CD14-positive monocyte (primary cell): ENCODE measurements at regions not wholly inside any gene's neighbourhood (a gene's known extent, or its start where the extent isn't known, plus 50 kb on each side); places are given as distances from the start of the nearest gene placed in this dataset.

Experiments
- DNase-seq, 3 donors: peaks; one replicate each; pipeline ENCODE4 v3.0.0-alpha.2; 2011 to 2022
- H2AFZ ChIP-seq: 2 replicates; pipeline ENCODE4 v1.6.0; 2012; ENCODE audit warnings: mild to moderate bottlenecking, low read depth, low read length, inconsistent platforms; ENCODE audit not compliant: insufficient read depth, poor library complexity, severe bottlenecking
- H3K27ac ChIP-seq, 2 donors: 1 replicate in 1 of 2; 2 replicates in 1 of 2; pipeline ENCODE4 v1.5.1; 2012 to 2013; ENCODE audit warnings: low read length in 2 of 2, control low read depth in 1 of 2, inconsistent platforms in 1 of 2, low read depth in 1 of 2, mild to moderate bottlenecking in 1 of 2
- H3K27me3 ChIP-seq, 2 donors: one replicate each; pipeline versions ENCODE4 v1.6.0 to v1.6.1; 2011 to 2013; ENCODE audit warnings: low read length in 2 of 2; ENCODE audit not compliant: control insufficient read depth in 2 of 2, insufficient read depth in 2 of 2
- H3K36me3 ChIP-seq, 2 donors: replicated peaks in 1 of 2; 1 replicate in 1 of 2; 2 replicates in 1 of 2; pipeline versions ENCODE4 v1.5.1 to v1.6.1; 2012 to 2013; ENCODE audit warnings: low read length in 2 of 2, control low read depth in 1 of 2, inconsistent platforms in 1 of 2, mild to moderate bottlenecking in 1 of 2; ENCODE audit not compliant: insufficient read depth in 2 of 2, control insufficient read depth in 1 of 2
- H3K4me1 ChIP-seq, 2 donors: 1 replicate in 1 of 2; 2 replicates in 1 of 2; pipeline versions ENCODE4 v1.5.1 to v1.6.1; 2012 to 2013; ENCODE audit warnings: low read length in 2 of 2, control low read depth in 1 of 2, inconsistent platforms in 1 of 2, mild to moderate bottlenecking in 1 of 2, moderate library complexity in 1 of 2; ENCODE audit not compliant: insufficient read depth in 2 of 2, control insufficient read depth in 1 of 2
- H3K4me2 ChIP-seq: replicated peaks from 2 replicates; pipeline ENCODE3; 2012; ENCODE audit warnings: low read length, moderate library complexity, mild to moderate bottlenecking; ENCODE audit not compliant: poor library complexity, severe bottlenecking; ENCODE audit errors: extremely low read depth
- H3K4me3 ChIP-seq, 3 experiments: fragments of 200-600 bp in 1 of 3; sonication (generic) in 1 of 3; replicated peaks in 1 of 3; 1 replicate in 2 of 3; 2 replicates in 1 of 3; pipeline ENCODE4 v1.5.1; 2011 to 2013; ENCODE audit warnings: low read length in 3 of 3, mild to moderate bottlenecking in 3 of 3, control low read depth in 2 of 3, low read depth in 2 of 3, inconsistent platforms in 1 of 3, moderate library complexity in 1 of 3
- H3K79me2 ChIP-seq: 2 replicates; pipeline ENCODE4 v1.6.0; 2012; ENCODE audit warnings: mild to moderate bottlenecking, control low read depth, inconsistent platforms, low read length, moderate library complexity; ENCODE audit not compliant: insufficient read depth
- H3K9ac ChIP-seq: 2 replicates; pipeline ENCODE4 v1.6.0; 2017; ENCODE audit warnings: low read length, mild to moderate bottlenecking; ENCODE audit not compliant: insufficient read depth, poor library complexity, severe bottlenecking
- H3K9me3 ChIP-seq, 2 donors: replicated peaks in 1 of 2; 1 replicate in 1 of 2; 2 replicates in 1 of 2; pipeline versions ENCODE4 v1.5.1 to v1.6.1; 2012 to 2013; ENCODE audit warnings: low read length in 2 of 2, control low read depth in 1 of 2; ENCODE audit not compliant: control insufficient read depth in 1 of 2, insufficient read depth in 1 of 2
- H4K20me1 ChIP-seq: 2 replicates; pipeline ENCODE4 v1.6.0; 2012; ENCODE audit warnings: mild to moderate bottlenecking, low read length, control low read depth, moderate library complexity; ENCODE audit not compliant: insufficient read depth
- H3K27ac Mint-ChIP-seq, 7 donors: one replicate each; pipeline ENCODE4 v1.8.0; 2020; ENCODE audit warnings: mild to moderate bottlenecking in 7 of 7, mixed read lengths in 7 of 7, moderate library complexity in 6 of 7, inconsistent platforms in 2 of 7
- H3K27me3 Mint-ChIP-seq, 3 donors: one replicate each; pipeline ENCODE4 v1.8.0; 2021 to 2022; ENCODE audit warnings: low read depth in 3 of 3, mild to moderate bottlenecking in 3 of 3, mixed read lengths in 3 of 3, moderate library complexity in 3 of 3, inconsistent platforms in 1 of 3
- H3K36me3 Mint-ChIP-seq, 2 donors: one replicate each; pipeline ENCODE4 v1.8.0; 2020; ENCODE audit warnings: mixed read lengths in 2 of 2, inconsistent platforms in 1 of 2, mild to moderate bottlenecking in 1 of 2
- H3K4me1 Mint-ChIP-seq: one replicate; pipeline ENCODE4 v1.8.0; 2020; ENCODE audit warnings: mild to moderate bottlenecking, mixed read lengths
- H3K4me3 Mint-ChIP-seq, 2 donors: one replicate each; pipeline ENCODE4 v1.8.0; 2020; ENCODE audit warnings: mild to moderate bottlenecking in 2 of 2, mixed read lengths in 2 of 2, moderate library complexity in 1 of 2
- H3K9me3 Mint-ChIP-seq, 7 donors: one replicate each; pipeline ENCODE4 v1.8.0; 2020 to 2022; ENCODE audit warnings: mixed read lengths in 7 of 7, mild to moderate bottlenecking in 6 of 7, moderate library complexity in 6 of 7, inconsistent platforms in 2 of 7
- CTCF ChIP-seq: fragments of 200-600 bp; IDR thresholded peaks from one replicate; pipeline ENCODE4 v1.8.0; 2022; ENCODE audit warnings: antibody characterized with exemption, mild to moderate bottlenecking
- WGBS: methylation state at CpG from one replicate; pipeline ENCODE4 v1.1.5; 2013; ENCODE audit warnings: missing lambda C conversion rate; ENCODE audit not compliant: insufficient coverage; 5-methylcytosine and 5-hydroxymethylcytosine counted together
- intact Hi-C, 2 donors: fragments of 100-400 bp; cut with micrococcal nuclease; formaldehyde crosslinking; loops; one replicate each; pipeline versions ENCODE4 v1.15.0 to v1.15.1; 2023

- intact Hi-C loops, result loop anchor here (5.0 to 10.0 kb wide), 2 partner anchors 153 to 355 kb away; no protein-coding TSS in a partner anchor
- H3K4me3 ChIP-seq, result peak overlapping the region in 2 of 3 experiments; percentile 19 to 65
- H3K27me3 ChIP-seq, result no peaks in the 10 kb centered on the region
- H3K27ac ChIP-seq, result peak overlapping the region; percentile 92 to 96
- no peaks in the 10 kb centered on the region for H3K36me3 ChIP-seq
- H3K9me3 Mint-ChIP-seq, result peaks cover 0 to 3% (median 0%) of the 10 kb centered on the region in 7 donors
- peak; percentile 79 for TF ChIP-seq CTCF
- H3K4me1 ChIP-seq, result peaks cover 97 to 100% of the 10 kb centered on the region in 2 donors
- peaks cover 95% of the 10 kb centered on the region for H3K4me1 Mint-ChIP-seq
- no peak overlapping the region for H2AFZ ChIP-seq
- peaks cover 16% of the 10 kb centered on the region for H3K79me2 ChIP-seq
- peak overlapping the region; percentile 34 to 82 for H3K4me3 Mint-ChIP-seq
- peak overlapping the region; percentile 68 for H3K4me2 ChIP-seq
- H3K27ac Mint-ChIP-seq, result peak overlapping the region; percentile 92 to 99 (median 97)
- DNase-seq, result peak; percentile 87 to 89 (median 88)
- H3K36me3 Mint-ChIP-seq, result peaks cover 0 to 1% of the 10 kb centered on the region in 2 donors
- WGBS, result 12% methylated on average over 11 of the region's 24 CpGs
- peak overlapping the region; percentile 49 for H3K9ac ChIP-seq
- peaks cover 0 to 4% (median 0%) of the 10 kb centered on the region in 3 donors for H3K27me3 Mint-ChIP-seq
- no peaks in the 10 kb centered on the region for H4K20me1 ChIP-seq
- H3K9me3 ChIP-seq, result no peaks in the 10 kb centered on the region
These were observed 99.0 kb downstream of the ZFP36L2 start for GRCh38 chr2:43127208-43127940.

GRCh38 chr2:43126817-43127207 lies 99.6 kb downstream of the ZFP36L2 start:
- H3K4me3 ChIP-seq, result peak overlapping the region in 1 of 3 experiments; percentile 65
- H3K9ac ChIP-seq, result no peak overlapping the region
- peaks cover 95% of the 10 kb centered on the region for H3K4me1 Mint-ChIP-seq
- intact Hi-C loops, result loop anchor here (5.0 to 10.0 kb wide), 2 partner anchors 152 to 355 kb away; no protein-coding TSS in a partner anchor
- H3K36me3 ChIP-seq, result no peaks in the 10 kb centered on the region
- 94% methylated on average over 10 of the region's 14 CpGs for WGBS
- H2AFZ ChIP-seq, result no peak overlapping the region
- H3K9me3 ChIP-seq, result no peaks in the 10 kb centered on the region
- no peaks in the 10 kb centered on the region for H3K27me3 ChIP-seq
- H3K9me3 Mint-ChIP-seq, result peaks cover 0 to 3% (median 0%) of the 10 kb centered on the region in 7 donors
- no peaks in the 10 kb centered on the region for H4K20me1 ChIP-seq
- peaks cover 13% of the 10 kb centered on the region for H3K79me2 ChIP-seq
- DNase-seq, result no peak
- TF ChIP-seq CTCF, result no peak
- peaks cover 0 to 2% of the 10 kb centered on the region in 2 donors for H3K36me3 Mint-ChIP-seq
- peak overlapping the region in 5 of 7 donors; percentile 13 to 96 (median 78) for H3K27ac Mint-ChIP-seq
- peaks cover 93 to 96% of the 10 kb centered on the region in 2 donors for H3K4me1 ChIP-seq
- peak overlapping the region; percentile 68 for H3K4me2 ChIP-seq
- H3K27ac ChIP-seq, result peak overlapping the region; percentile 92 to 96
- no peak overlapping the region for H3K4me3 Mint-ChIP-seq
- H3K27me3 Mint-ChIP-seq, result peaks cover 0 to 4% (median 0%) of the 10 kb centered on the region in 3 donors
